HepG2 (cell line): ENCODE measurements at regions not wholly inside any gene's neighbourhood (a gene's known extent, or its start where the extent isn't known, plus 50 kb on each side); places are given as distances from the start of the nearest gene placed in this dataset.

Experiments
- CHD2 ChIP-seq: IDR thresholded peaks from 2 replicates; pipeline ENCODE4 v1.6.1; 2011; ENCODE audit warnings: low read depth, low read length, improper control_type of control experiment
- CTCF ChIP-seq: sonication (generic); formaldehyde crosslinking; IDR thresholded peaks from 2 replicates; pipeline ENCODE4 v1.5.0; 2020; ENCODE audit warnings: mild to moderate bottlenecking, missing genetic modification reagents, moderate library complexity
- MBD4 ChIP-seq: IDR thresholded peaks from 2 replicates; pipeline ENCODE4 v1.6.1; 2012; ENCODE audit warnings: low read length, inconsistent platforms, borderline replicate concordance
- MYC ChIP-seq: sonication (generic); formaldehyde crosslinking; IDR thresholded peaks from 2 replicates; pipeline ENCODE4 v1.9.0; 2021; ENCODE audit warnings: missing genetic modification reagents, borderline replicate concordance
- NFIC ChIP-seq: IDR thresholded peaks from 2 replicates; pipeline ENCODE4 v1.6.1; 2012; ENCODE audit warnings: mild to moderate bottlenecking, low read length, inconsistent platforms
- NR2C2 ChIP-seq: sonication (generic); formaldehyde crosslinking; IDR thresholded peaks from 2 replicates; pipeline ENCODE4 v1.4.0; 2020; ENCODE audit warnings: missing genetic modification reagents, mild to moderate bottlenecking, moderate library complexity, borderline replicate concordance
- RFX1 ChIP-seq: fragments of 450-650 bp; IDR thresholded peaks from 2 replicates; pipeline ENCODE4 v1.6.1; 2017
- USF2 ChIP-seq, 2 experiments: sonication (generic) in 1 of 2; formaldehyde crosslinking in 1 of 2; IDR thresholded peaks; 2 replicates each; pipeline versions ENCODE4 v1.5.1 to v1.6.1; 2011 to 2020; ENCODE audit warnings: borderline replicate concordance in 1 of 2, low read depth in 1 of 2, low read length in 1 of 2, mild to moderate bottlenecking in 1 of 2, missing genetic modification reagents in 1 of 2, moderate library complexity in 1 of 2
- ZFP36L2 ChIP-seq: sonication (generic); formaldehyde crosslinking; IDR thresholded peaks from 2 replicates; pipeline ENCODE4 v1.4.0; 2020; ENCODE audit warnings: missing genetic modification reagents
- ZNF7 ChIP-seq: IDR thresholded peaks from 2 replicates; pipeline ENCODE4 v1.6.1; 2016; ENCODE audit warnings: missing biosample characterization, missing genetic modification reagents

- TF ChIP-seq ZNF7 (CRISPR knock-in tag): no peak
- no peak for TF ChIP-seq ZFP36L2 (CRISPR knock-in tag)
- no peak for TF ChIP-seq NR2C2 (CRISPR knock-in tag)
- TF ChIP-seq MBD4: no peak
- TF ChIP-seq USF2 (IDR thresholded peaks at IDR 0.05; ENCODE audit: low read depth, low read length): no peak
- TF ChIP-seq USF2 (CRISPR knock-in tag; IDR thresholded peaks at IDR 0.05; ENCODE audit: borderline replicate concordance): no peak
- TF ChIP-seq MYC: no peak
- TF ChIP-seq RFX1: no peak
- TF ChIP-seq NFIC: no peak
- no peak for TF ChIP-seq CTCF (CRISPR knock-in tag)
- no peak for TF ChIP-seq CHD2
These were observed 98.0 kb upstream of the USP15 start for GRCh38 chr12:62162214-62162613.
